ENCODE measurements at regions not wholly inside any gene's neighbourhood (a gene's known extent, or its start where the extent isn't known, plus 50 kb on each side); places are given as distances from the start of the nearest gene placed in this dataset.

- TF ChIP-seq CTCF (IDR thresholded peaks at IDR 0.05; ENCODE audit: control insufficient read depth, extremely low read depth, insufficient read depth): no peak
Measured at GRCh38 chr5:3102531-3102930, 351.1 kb upstream of the IRX2 start.

GRCh38 chr5:3101561-3101960 lies 350.1 kb upstream of the IRX2 start:
- no peak overlapping the region for H3K4me3 ChIP-seq (ENCODE audit: low read depth, low read length)
- no peak for TF ChIP-seq CTCF (IDR thresholded peaks at IDR 0.05; ENCODE audit: control insufficient read depth, extremely low read depth, insufficient read depth)
- DNase-seq (ENCODE audit: low read depth): no peak

More at GRCh38 chr5:3102531-3102930, 351.1 kb upstream of the IRX2 start:
- no peak overlapping the region for H3K4me3 ChIP-seq (ENCODE audit: low read depth, low read length)
- DNase-seq (ENCODE audit: low read depth): no peak

GRCh38 chr5:3100921-3101551 lies 349.6 kb upstream of the IRX2 start:
- no peak for DNase-seq (ENCODE audit: low read depth)
- H3K4me3 ChIP-seq (ENCODE audit: low read depth, low read length): no peak overlapping the region
- TF ChIP-seq CTCF (IDR thresholded peaks at IDR 0.05; ENCODE audit: control insufficient read depth, extremely low read depth, insufficient read depth): no peak

GRCh38 chr5:3099954-3100353 lies 348.5 kb upstream of the IRX2 start:
- TF ChIP-seq CTCF (IDR thresholded peaks at IDR 0.05; ENCODE audit: control insufficient read depth, extremely low read depth, insufficient read depth): no peak
- DNase-seq (ENCODE audit: low read depth): no peak
- H3K4me3 ChIP-seq (ENCODE audit: low read depth, low read length): no peak overlapping the region

- no peak for TF ChIP-seq CTCF (IDR thresholded peaks at IDR 0.05; ENCODE audit: control insufficient read depth, extremely low read depth, insufficient read depth)
- H3K4me3 ChIP-seq (ENCODE audit: low read depth, low read length): no peak overlapping the region
- no peak for DNase-seq (ENCODE audit: low read depth)
Measured at GRCh38 chr5:3099526-3099925, 348.0 kb upstream of the IRX2 start.

- no peak for DNase-seq (ENCODE audit: low read depth)
- H3K4me3 ChIP-seq (ENCODE audit: low read depth, low read length): no peak overlapping the region
- no peak for TF ChIP-seq CTCF (IDR thresholded peaks at IDR 0.05; ENCODE audit: control insufficient read depth, extremely low read depth, insufficient read depth)
Measured at GRCh38 chr5:3098821-3099220, 347.3 kb upstream of the IRX2 start.

GRCh38 chr5:3092664-3093063 lies 341.2 kb upstream of the IRX2 start:
- no peak overlapping the region for H3K4me3 ChIP-seq (ENCODE audit: low read depth, low read length)
- DNase-seq (ENCODE audit: low read depth): no peak
- TF ChIP-seq CTCF (IDR thresholded peaks at IDR 0.05; ENCODE audit: control insufficient read depth, extremely low read depth, insufficient read depth): no peak

Data from LNCaP clone FGC (cell line).